HL-60 (cell line): ENCODE measurements at regions not wholly inside any gene's neighbourhood (a gene's known extent, or its start where the extent isn't known, plus 50 kb on each side); places are given as distances from the start of the nearest gene placed in this dataset.
"Not testable (repeated sequence)": the region's sequence is repeated elsewhere in the genome, so short reads cannot be mapped to it uniquely, and the experiment has no call there.

Source experiments
- DNase-seq, 2 experiments: peaks; one replicate each; pipeline ENCODE4 v3.0.0-alpha.2; 2010 to 2020; ENCODE audit warnings: low read depth in 1 of 2, low spot score in 1 of 2
- H3K27ac ChIP-seq: fragments of 250-450 bp; sonication (Bioruptor Pico); replicated peaks from 2 replicates; pipeline ENCODE4 v1.5.1; 2020; ENCODE audit warnings: mild to moderate bottlenecking, moderate library complexity
- H3K27me3 ChIP-seq: fragments of 250-450 bp; sonication (Bioruptor Pico); 2 replicates; pipeline ENCODE4 v1.5.1; 2021; ENCODE audit warnings: mild to moderate bottlenecking, moderate library complexity; ENCODE audit not compliant: insufficient read depth, poor library complexity, severe bottlenecking
- H3K4me3 ChIP-seq: replicated peaks from 2 replicates; pipeline ENCODE4 v1.5.1; 2011; ENCODE audit warnings: mild to moderate bottlenecking, control low read depth, low read length; ENCODE audit not compliant: insufficient read depth
- CTCF ChIP-seq: IDR thresholded peaks from one replicate; pipeline ENCODE4 v1.5.1; 2011; ENCODE audit warnings: low read length, control low read depth, inconsistent platforms; ENCODE audit not compliant: insufficient read depth
- GABPA ChIP-seq: IDR thresholded peaks from 2 replicates; pipeline ENCODE4 v1.6.1; 2012; ENCODE audit warnings: low read depth
- POLR2AphosphoS5 ChIP-seq: IDR thresholded peaks from 2 replicates; pipeline ENCODE4 v1.6.1; 2012; ENCODE audit warnings: low read depth
- SPI1 ChIP-seq: IDR thresholded peaks from 2 replicates; pipeline ENCODE4 v1.6.1; 2012; ENCODE audit warnings: low read depth, mild to moderate bottlenecking, borderline replicate concordance
- TF ChIP-seq, protein P1 (sequence below): IDR thresholded peaks from 2 replicates; pipeline ENCODE4 v1.6.1; 2012; ENCODE audit warnings: low read depth; ENCODE audit not compliant: insufficient replicate concordance

GRCh38 chr9:30935730-30936129, 1448.7 kb upstream of the ACO1 start:
- Histone ChIP-seq H3K27me3 (no peaks in the 10 kb centered on the region), H3K4me3 (no peak overlapping the region), H3K27ac (no peak overlapping the region)
- no peak for DNase-seq
- TF ChIP-seq POLR2AphosphoS5 (no peak), SPI1 (no peak), CTCF (no peak), GABPA (no peak)
- TF ChIP-seq, protein P1, sequence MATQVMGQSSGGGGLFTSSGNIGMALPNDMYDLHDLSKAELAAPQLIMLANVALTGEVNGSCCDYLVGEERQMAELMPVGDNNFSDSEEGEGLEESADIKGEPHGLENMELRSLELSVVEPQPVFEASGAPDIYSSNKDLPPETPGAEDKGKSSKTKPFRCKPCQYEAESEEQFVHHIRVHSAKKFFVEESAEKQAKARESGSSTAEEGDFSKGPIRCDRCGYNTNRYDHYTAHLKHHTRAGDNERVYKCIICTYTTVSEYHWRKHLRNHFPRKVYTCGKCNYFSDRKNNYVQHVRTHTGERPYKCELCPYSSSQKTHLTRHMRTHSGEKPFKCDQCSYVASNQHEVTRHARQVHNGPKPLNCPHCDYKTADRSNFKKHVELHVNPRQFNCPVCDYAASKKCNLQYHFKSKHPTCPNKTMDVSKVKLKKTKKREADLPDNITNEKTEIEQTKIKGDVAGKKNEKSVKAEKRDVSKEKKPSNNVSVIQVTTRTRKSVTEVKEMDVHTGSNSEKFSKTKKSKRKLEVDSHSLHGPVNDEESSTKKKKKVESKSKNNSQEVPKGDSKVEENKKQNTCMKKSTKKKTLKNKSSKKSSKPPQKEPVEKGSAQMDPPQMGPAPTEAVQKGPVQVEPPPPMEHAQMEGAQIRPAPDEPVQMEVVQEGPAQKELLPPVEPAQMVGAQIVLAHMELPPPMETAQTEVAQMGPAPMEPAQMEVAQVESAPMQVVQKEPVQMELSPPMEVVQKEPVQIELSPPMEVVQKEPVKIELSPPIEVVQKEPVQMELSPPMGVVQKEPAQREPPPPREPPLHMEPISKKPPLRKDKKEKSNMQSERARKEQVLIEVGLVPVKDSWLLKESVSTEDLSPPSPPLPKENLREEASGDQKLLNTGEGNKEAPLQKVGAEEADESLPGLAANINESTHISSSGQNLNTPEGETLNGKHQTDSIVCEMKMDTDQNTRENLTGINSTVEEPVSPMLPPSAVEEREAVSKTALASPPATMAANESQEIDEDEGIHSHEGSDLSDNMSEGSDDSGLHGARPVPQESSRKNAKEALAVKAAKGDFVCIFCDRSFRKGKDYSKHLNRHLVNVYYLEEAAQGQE: no peak

- TF ChIP-seq CTCF: no peak
- TF ChIP-seq, protein P1: no peak
- no peak for TF ChIP-seq POLR2AphosphoS5
- no peak for TF ChIP-seq GABPA
- no peak for TF ChIP-seq SPI1
- no peak overlapping the region for H3K27ac ChIP-seq
- H3K27me3 ChIP-seq: no peaks in the 10 kb centered on the region
- no peak for DNase-seq
- H3K4me3 ChIP-seq: no peak overlapping the region
Observed at GRCh38 chr9:30937106-30937505, 1447.3 kb upstream of the ACO1 start.

DNA sequence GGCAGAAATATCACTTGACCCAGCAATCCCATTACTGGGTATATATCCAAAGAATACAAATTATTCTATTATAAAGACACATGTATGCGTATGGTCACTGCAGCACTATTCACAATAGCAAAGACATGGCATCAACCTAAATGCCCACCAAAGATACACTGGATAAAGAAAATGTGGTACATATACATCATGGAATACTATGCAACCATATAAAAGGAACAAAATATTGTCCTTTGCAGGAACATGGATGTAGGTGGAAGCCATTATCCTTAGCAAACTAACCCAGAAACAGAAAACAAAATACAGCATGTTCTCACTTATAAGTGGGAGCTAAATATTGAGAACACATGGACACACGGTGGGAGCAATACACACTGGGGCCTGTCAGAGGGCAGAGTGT, 1441.6 kb upstream of the ACO1 start:
- not testable (repeated sequence) for H3K4me3 ChIP-seq, H3K27ac ChIP-seq, H3K27me3 ChIP-seq, DNase-seq

DNA sequence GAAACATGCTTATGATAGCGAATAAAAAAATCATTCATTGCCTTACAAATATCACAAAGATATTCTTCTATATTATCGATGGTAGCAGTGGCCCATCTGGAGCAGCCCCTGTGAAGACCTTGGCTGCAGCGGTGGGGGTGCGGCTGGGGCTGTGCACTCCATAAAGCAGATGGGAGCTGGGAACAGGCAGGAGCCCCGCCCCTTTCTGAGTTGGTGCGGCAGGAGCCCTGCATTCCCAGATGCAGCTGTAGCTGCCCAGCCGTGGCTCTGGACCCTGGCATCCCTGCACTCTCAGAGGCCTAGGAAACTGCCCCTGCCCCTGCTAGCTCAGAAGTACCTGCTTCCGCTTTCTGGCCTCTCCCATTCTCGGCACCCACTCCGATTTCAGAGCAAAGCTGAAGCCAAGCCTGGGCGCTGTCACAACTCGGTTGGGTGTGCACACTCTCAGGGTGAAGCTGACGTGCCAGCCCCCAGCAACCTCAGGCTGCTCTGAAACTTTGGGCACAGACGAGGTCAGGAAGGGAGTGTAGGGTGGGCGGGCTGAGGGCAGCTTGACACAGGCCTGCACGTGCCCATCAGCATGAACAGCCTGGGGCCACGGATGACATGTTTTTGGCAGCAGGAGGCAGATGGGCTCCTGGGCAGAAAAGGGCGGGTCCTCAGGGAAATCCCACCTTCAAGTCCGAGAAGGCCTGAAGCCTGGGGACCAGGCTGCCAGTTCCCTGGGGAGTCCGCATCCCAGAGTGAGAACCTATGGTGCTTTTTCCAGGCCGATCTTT, 1440.8 kb upstream of the ACO1 start:
- no peak overlapping the region for H3K27ac ChIP-seq
- no peaks in the 10 kb centered on the region for H3K27me3 ChIP-seq
- H3K4me3 ChIP-seq: no peak overlapping the region
- DNase-seq: no peak
- TF ChIP-seq POLR2AphosphoS5 (no peak), CTCF (no peak), GABPA (no peak), SPI1 (no peak)
- TF ChIP-seq, protein P1: no peak
